Activated T-cell treated with anti-CD3 and anti-CD28 coated beads for 1 hour (primary cell): ENCODE measurements at regions not wholly inside any gene's neighbourhood (a gene's known extent, or its start where the extent isn't known, plus 50 kb on each side); places are given as distances from the start of the nearest gene placed in this dataset.
"Not testable (repeated sequence)": the region's sequence is repeated elsewhere in the genome, so short reads cannot be mapped to it uniquely, and the experiment has no call there.

Experiments
- DNase-seq: peaks from one replicate; pipeline ENCODE4 v3.0.0-alpha.2; 2020; ENCODE audit warnings: low read depth

- DNase-seq = no peak
Measured at GRCh38 chr13:31385540-31385939, 185.8 kb downstream of the B3GLCT start.

- no peak for DNase-seq
Measured at GRCh38 chr13:31394506-31394905, 194.7 kb downstream of the B3GLCT start.

- no peak for DNase-seq
Measured at GRCh38 chr13:31395090-31395489, 195.3 kb downstream of the B3GLCT start.

- no peak for DNase-seq
Measured at GRCh38 chr13:31399690-31400089, 199.9 kb downstream of the B3GLCT start.

GRCh38 chr13:31403711-31404110 is 203.9 kb downstream of the B3GLCT start:
- DNase-seq = not testable (repeated sequence)

GRCh38 chr13:31408927-31409326 is 209.2 kb downstream of the B3GLCT start:
- DNase-seq = no peak

GRCh38 chr13:31409678-31410356 is 210.0 kb downstream of the B3GLCT start:
- DNase-seq = no peak

GRCh38 chr13:31413516-31413915 is 213.7 kb downstream of the B3GLCT start:
- no peak for DNase-seq

GRCh38 chr13:31416066-31416465 is 216.3 kb downstream of the B3GLCT start:
- no peak for DNase-seq

GRCh38 chr13:31418186-31418585 is 218.4 kb downstream of the B3GLCT start:
- DNase-seq = no peak

- no peak for DNase-seq
Measured at GRCh38 chr13:31421756-31422155, 222.0 kb downstream of the B3GLCT start.

- peak; percentile 35 for DNase-seq
Measured at GRCh38 chr13:31424130-31424729, 224.5 kb downstream of the B3GLCT start.

- no peak for DNase-seq
Measured at GRCh38 chr13:31426395-31426794, 226.6 kb downstream of the B3GLCT start.

- no peak for DNase-seq
Measured at GRCh38 chr13:31427151-31428100, 227.7 kb downstream of the B3GLCT start.

GRCh38 chr13:31431722-31432137 is 232.0 kb downstream of the B3GLCT start:
- peak; percentile 22 for DNase-seq

GRCh38 chr13:31433207-31433606 is 233.4 kb downstream of the B3GLCT start:
- no peak for DNase-seq

- DNase-seq = no peak
Measured at GRCh38 chr13:31433746-31434145, 234.0 kb downstream of the B3GLCT start.

GRCh38 chr13:31434613-31435012 is 234.8 kb downstream of the B3GLCT start:
- no peak for DNase-seq

- no peak for DNase-seq
Measured at GRCh38 chr13:31435536-31435935, 235.8 kb downstream of the B3GLCT start.

GRCh38 chr13:31436478-31436877 is 236.7 kb downstream of the B3GLCT start:
- DNase-seq = no peak

GRCh38 chr13:31437975-31438374 is 238.2 kb downstream of the B3GLCT start:
- DNase-seq = no peak

- DNase-seq = no peak
Measured at GRCh38 chr13:31440132-31440531, 240.4 kb downstream of the B3GLCT start.
